ENCODE measurements at regions not wholly inside any gene's neighbourhood (a gene's known extent, or its start where the extent isn't known, plus 50 kb on each side); places are given as distances from the start of the nearest gene placed in this dataset.

- TF ChIP-seq MAX (IDR thresholded peaks at IDR 0.05) (no peak), RAD21 (IDR thresholded peaks at IDR 0.05; ENCODE audit: low read depth) (no peak), FOXM1 (IDR thresholded peaks at IDR 0.05; ENCODE audit: borderline replicate concordance, low read depth) (no peak), EP300 (IDR thresholded peaks at IDR 0.05; ENCODE audit: borderline replicate concordance) (no peak), YY1 (IDR thresholded peaks at IDR 0.05; ENCODE audit: low read depth) (no peak), TEAD4 (IDR thresholded peaks at IDR 0.05) (no peak), ZBTB7A (IDR thresholded peaks at IDR 0.05; ENCODE audit: low read depth) (no peak), TAF1 (IDR thresholded peaks at IDR 0.05; ENCODE audit: low read depth) (no peak), EGR1 (IDR thresholded peaks at IDR 0.05) (no peak), CEBPB (IDR thresholded peaks at IDR 0.05) (no peak), USF1 (IDR thresholded peaks at IDR 0.05) (no peak), REST (IDR thresholded peaks at IDR 0.05; ENCODE audit: low read depth) (no peak), CREB1 (IDR thresholded peaks at IDR 0.05; ENCODE audit: low read depth) (no peak), NFIC (IDR thresholded peaks at IDR 0.05) (no peak), TCF12 (IDR thresholded peaks at IDR 0.05; ENCODE audit: low read depth) (no peak)
Observed at GRCh38 chr12:39240587-39240986, 202.3 kb downstream of the KIF21A start.

GRCh38 chr12:39239490-39240486 lies 203.1 kb downstream of the KIF21A start:
- TF ChIP-seq REST (IDR thresholded peaks at IDR 0.05; ENCODE audit: low read depth) (no peak), YY1 (IDR thresholded peaks at IDR 0.05; ENCODE audit: low read depth) (no peak), ZBTB7A (IDR thresholded peaks at IDR 0.05; ENCODE audit: low read depth) (no peak), EP300 (IDR thresholded peaks at IDR 0.05; ENCODE audit: borderline replicate concordance) (no peak), MAX (IDR thresholded peaks at IDR 0.05) (no peak), TCF12 (IDR thresholded peaks at IDR 0.05; ENCODE audit: low read depth) (no peak), CREB1 (IDR thresholded peaks at IDR 0.05; ENCODE audit: low read depth) (no peak), TEAD4 (IDR thresholded peaks at IDR 0.05) (no peak), TAF1 (IDR thresholded peaks at IDR 0.05; ENCODE audit: low read depth) (no peak), CEBPB (IDR thresholded peaks at IDR 0.05) (no peak), USF1 (IDR thresholded peaks at IDR 0.05) (no peak)

- no peak for TF ChIP-seq CEBPB (IDR thresholded peaks at IDR 0.05)
- TF ChIP-seq EP300 (IDR thresholded peaks at IDR 0.05; ENCODE audit: borderline replicate concordance), result no peak
- TF ChIP-seq EGR1 (IDR thresholded peaks at IDR 0.05), result no peak
- no peak for TF ChIP-seq ZBTB7A (IDR thresholded peaks at IDR 0.05; ENCODE audit: low read depth)
- no peak for TF ChIP-seq CREB1 (IDR thresholded peaks at IDR 0.05; ENCODE audit: low read depth)
- no peak for TF ChIP-seq USF1 (IDR thresholded peaks at IDR 0.05)
- TF ChIP-seq TAF1 (IDR thresholded peaks at IDR 0.05; ENCODE audit: low read depth), result no peak
- no peak for TF ChIP-seq FOXM1 (IDR thresholded peaks at IDR 0.05; ENCODE audit: borderline replicate concordance, low read depth)
- TF ChIP-seq TEAD4 (IDR thresholded peaks at IDR 0.05), result no peak
- TF ChIP-seq NFIC (IDR thresholded peaks at IDR 0.05), result no peak
- no peak for TF ChIP-seq MAX (IDR thresholded peaks at IDR 0.05)
- no peak for TF ChIP-seq YY1 (IDR thresholded peaks at IDR 0.05; ENCODE audit: low read depth)
- TF ChIP-seq TCF12 (IDR thresholded peaks at IDR 0.05; ENCODE audit: low read depth), result no peak
- no peak for TF ChIP-seq REST (IDR thresholded peaks at IDR 0.05; ENCODE audit: low read depth)
- no peak for TF ChIP-seq RAD21 (IDR thresholded peaks at IDR 0.05; ENCODE audit: low read depth)
Observed at GRCh38 chr12:39237004-39237403, 205.9 kb downstream of the KIF21A start.
